Pancreas (tissue), 10 donors: ENCODE measurements at regions not wholly inside any gene's neighbourhood (a gene's known extent, or its start where the extent isn't known, plus 50 kb on each side); places are given as distances from the start of the nearest gene placed in this dataset.

Source experiments
- ATAC-seq, 4 donors: fragments of 200-7000 bp; cut with Tn5 transposase; one replicate each; pipeline versions ENCODE4 v1.8.0 to v1.9.1; 2020; ENCODE audit warnings: mild to moderate bottlenecking in 4 of 4, moderate library complexity in 4 of 4
- DNase-seq, 6 donors: peaks; one replicate each; pipeline ENCODE4 v3.0.0-alpha.2; 2020
- FAIRE-seq: peaks from 2 replicates; lab custom pipeline; 2012; peaks lifted over from hg19 to GRCh38; lab: Jason Lieb, UNC
- H3K27ac ChIP-seq, 4 donors: fragments of 200-600 bp; sonication (generic); 1 replicate in 3 of 4; 2 replicates in 1 of 4; pipeline versions ENCODE4 v1.5.0 to v1.8.0; 2020
- H3K27me3 ChIP-seq, 4 donors: fragments of 200-600 bp; one replicate each; pipeline ENCODE4 v1.8.0; 2021
- H3K36me3 ChIP-seq, 3 donors: fragments of 200-600 bp; sonication (generic) in 1 of 3; one replicate each; pipeline versions ENCODE4 v1.5.0 to v1.8.0; 2020 to 2021
- H3K4me1 ChIP-seq, 3 donors: fragments of 200-600 bp; one replicate each; pipeline ENCODE4 v1.8.0; 2021
- H3K4me3 ChIP-seq, 4 donors: fragments of 200-600 bp; sonication (generic) in 2 of 4; one replicate each; pipeline versions ENCODE4 v1.5.0 to v1.8.0; 2020 to 2021
- H3K9me3 ChIP-seq, 4 donors: fragments of 200-600 bp; one replicate each; pipeline ENCODE4 v1.8.0; 2021
- CTCF ChIP-seq, 4 donors: fragments of 200-600 bp; sonication (generic) in 3 of 4; IDR thresholded peaks; one replicate each; pipeline versions ENCODE4 v1.5.0 to v1.8.0; 2021; ENCODE audit warnings: antibody characterized with exemption in 4 of 4
- WGBS, 2 donors: extraction: QIAGEN DNeasy Blood & Tissue Kit; methylation state at CpG; one replicate each; pipeline ENCODE4 v1.1.7; 2013; 5-methylcytosine and 5-hydroxymethylcytosine counted together
- intact Hi-C, 3 donors: fragments of 100-400 bp; cut with DNase I; formaldehyde crosslinking; loops; one replicate each; pipeline versions ENCODE4 v1.11.1 to v1.14.2; 2022
- donor health status: healthy with polysubstance abuse.
- donor health status: DM: no; HTN: no; CAD: no; lungs with moderate emphysema.
- donor health status: DM: no; HTN: no; CAD: no.
- donor health status: control.
- donor health status: control.
- donor health status: Bipolar disorder and iron deficiency.
- donor health status: DM: yes; HTN: yes; CAD: no.
- donor health status: DM: no; HTN: no; CAD: no.
- donor health status: DM: no; HTN: no; CAD: no.
- donor health status: DM: yes; HTN: yes; CAD: no.

- no peaks in the 10 kb centered on the region for H3K27me3 ChIP-seq
- intact Hi-C loops, result no loop called here
- FAIRE-seq, result no peak
These were observed 54.1 kb upstream of the FOXQ1 start for GRCh38 chr6:1257778-1258177.

GRCh38 chr6:1256435-1257008 lies 55.4 kb upstream of the FOXQ1 start:
- ATAC-seq, result no peak
- H3K36me3 ChIP-seq, result no peaks in the 10 kb centered on the region
- intact Hi-C loops, result no loop called here
- no peak for FAIRE-seq
- 91 to 92% methylated on average over 8 of the region's 8 CpGs for WGBS, 2 donors
- no peaks in the 10 kb centered on the region for H3K27me3 ChIP-seq
- no peak for TF ChIP-seq CTCF (IDR thresholded peaks at IDR 0.05)
- peaks cover 0 to 11% (median 11%) of the 10 kb centered on the region in 3 donors for H3K4me1 ChIP-seq
- H3K27ac ChIP-seq, result no peak overlapping the region
- no peak overlapping the region for H3K4me3 ChIP-seq
- no peak for DNase-seq
- H3K9me3 ChIP-seq, result no peaks in the 10 kb centered on the region

More at GRCh38 chr6:1257778-1258177, 54.1 kb upstream of the FOXQ1 start:
- no peaks in the 10 kb centered on the region for H3K36me3 ChIP-seq
- no peaks in the 10 kb centered on the region for H3K4me1 ChIP-seq
- no peaks in the 10 kb centered on the region for H3K9me3 ChIP-seq
- WGBS, 2 donors, result 90 to 95% methylated on average over 7 of the region's 7 CpGs
- no peak for DNase-seq
- no peak for ATAC-seq
- no peak overlapping the region for H3K27ac ChIP-seq
- no peak overlapping the region for H3K4me3 ChIP-seq
- no peak for TF ChIP-seq CTCF (IDR thresholded peaks at IDR 0.05)

- ATAC-seq (no peak), DNase-seq (no peak)
These were observed 56.1 kb upstream of the FOXQ1 start for GRCh38 chr6:1255636-1256365.

GRCh38 chr6:1254326-1254725 lies 57.6 kb upstream of the FOXQ1 start:
- Histone ChIP-seq H3K36me3 (no peaks in the 10 kb centered on the region), H3K4me3 (no peak overlapping the region), H3K4me1 (peaks cover 0 to 19% (median 19%) of the 10 kb centered on the region in 3 donors), H3K9me3 (no peaks in the 10 kb centered on the region), H3K27me3 (no peaks in the 10 kb centered on the region), H3K27ac (no peak overlapping the region)
- FAIRE-seq (no peak), ATAC-seq (no peak), DNase-seq (no peak)
- intact Hi-C loops, result no loop called here
- WGBS, 2 donors, result 91 to 97% methylated on average over 4 of the region's 4 CpGs
- TF ChIP-seq CTCF (IDR thresholded peaks at IDR 0.05), result no peak

More at GRCh38 chr6:1255636-1256365, 56.1 kb upstream of the FOXQ1 start:
- WGBS, 2 donors, result 78 to 90% methylated on average over 9 of the region's 9 CpGs
- intact Hi-C loops, result no loop called here
- Histone ChIP-seq H3K9me3 (no peaks in the 10 kb centered on the region), H3K4me3 (no peak overlapping the region), H3K27ac (no peak overlapping the region), H3K4me1 (peaks cover 0 to 18% (median 16%) of the 10 kb centered on the region in 3 donors), H3K27me3 (no peaks in the 10 kb centered on the region), H3K36me3 (no peaks in the 10 kb centered on the region)
- TF ChIP-seq CTCF (IDR thresholded peaks at IDR 0.05), result no peak
- no peak for FAIRE-seq

- no peak for FAIRE-seq
- H3K4me1 ChIP-seq, result peaks cover 0 to 19% (median 19%) of the 10 kb centered on the region in 3 donors
- H3K27me3 ChIP-seq, result no peaks in the 10 kb centered on the region
- intact Hi-C loops, result no loop called here
- no peak for ATAC-seq
- H3K4me3 ChIP-seq, result no peak overlapping the region
- TF ChIP-seq CTCF (IDR thresholded peaks at IDR 0.05), result no peak
- H3K9me3 ChIP-seq, result no peaks in the 10 kb centered on the region
- no peak overlapping the region for H3K27ac ChIP-seq
- no peaks in the 10 kb centered on the region for H3K36me3 ChIP-seq
- 94 to 96% methylated on average over 9 of the region's 9 CpGs for WGBS, 2 donors
- DNase-seq, result no peak
These were observed 58.1 kb upstream of the FOXQ1 start for GRCh38 chr6:1253816-1254215.
